Karpas-422 (cell line): ENCODE measurements at regions not wholly inside any gene's neighbourhood (a gene's known extent, or its start where the extent isn't known, plus 50 kb on each side); places are given as distances from the start of the nearest gene placed in this dataset.

ENCODE experiments used
- DNase-seq: peaks from one replicate; pipeline ENCODE4 v3.0.0-alpha.2; 2015
- H2AFZ ChIP-seq: fragments of 200-600 bp; sonication (generic); 2 replicates; pipeline ENCODE4 v1.6.1; 2014; ENCODE audit warnings: antibody characterized with exemption, low read length, mixed read lengths
- H3K27ac ChIP-seq: fragments of 200-600 bp; sonication (generic); 2 replicates; pipeline ENCODE4 v1.5.1; 2014; ENCODE audit warnings: mild to moderate bottlenecking, low read length, moderate library complexity
- H3K27me3 ChIP-seq: fragments of 200-600 bp; sonication (generic); 2 replicates; pipeline ENCODE4 v1.6.1; 2014; ENCODE audit warnings: low read length, mixed read lengths
- H3K36me3 ChIP-seq: fragments of 200-600 bp; sonication (generic); 2 replicates; pipeline ENCODE4 v1.6.1; 2014; ENCODE audit warnings: low read length, mixed read lengths; ENCODE audit not compliant: insufficient read depth
- H3K4me1 ChIP-seq: fragments of 200-600 bp; sonication (generic); 2 replicates; pipeline ENCODE4 v1.6.1; 2014; ENCODE audit warnings: mild to moderate bottlenecking, low read length, mixed read lengths
- H3K4me2 ChIP-seq: fragments of 200-600 bp; sonication (generic); 2 replicates; pipeline ENCODE4 v1.6.1; 2014; ENCODE audit warnings: low read length, low read depth, mild to moderate bottlenecking; ENCODE audit not compliant: poor library complexity, severe bottlenecking
- H3K4me3 ChIP-seq: fragments of 200-600 bp; sonication (generic); 2 replicates; pipeline ENCODE4 v1.5.1; 2014; ENCODE audit warnings: mild to moderate bottlenecking, antibody characterized with exemption, low read length, mixed read lengths
- H3K79me2 ChIP-seq: fragments of 200-600 bp; sonication (generic); 2 replicates; pipeline ENCODE4 v1.6.1; 2014; ENCODE audit warnings: mild to moderate bottlenecking, low read length, mixed read lengths
- H3K9ac ChIP-seq: fragments of 200-600 bp; sonication (generic); 2 replicates; pipeline ENCODE4 v1.6.0; 2014; ENCODE audit warnings: low read length
- H3K9me2 ChIP-seq: fragments of 200-600 bp; sonication (generic), shearing (Covaris generic); replicated peaks from 2 replicates; pipeline ENCODE4 v1.6.0; 2014; ENCODE audit warnings: mild to moderate bottlenecking, low read length, moderate library complexity; ENCODE audit not compliant: insufficient read depth
- H3K9me3 ChIP-seq: fragments of 300-700, 200-600 bp; sonication (generic); 2 replicates; pipeline ENCODE4 v1.6.1; 2014; ENCODE audit warnings: low read length, mixed read lengths
- H4K20me1 ChIP-seq: fragments of 200-600 bp; sonication (generic); 2 replicates; pipeline ENCODE4 v1.6.1; 2014; ENCODE audit warnings: mild to moderate bottlenecking, antibody characterized with exemption, low read length, low read depth; ENCODE audit not compliant: insufficient read depth

DNA sequence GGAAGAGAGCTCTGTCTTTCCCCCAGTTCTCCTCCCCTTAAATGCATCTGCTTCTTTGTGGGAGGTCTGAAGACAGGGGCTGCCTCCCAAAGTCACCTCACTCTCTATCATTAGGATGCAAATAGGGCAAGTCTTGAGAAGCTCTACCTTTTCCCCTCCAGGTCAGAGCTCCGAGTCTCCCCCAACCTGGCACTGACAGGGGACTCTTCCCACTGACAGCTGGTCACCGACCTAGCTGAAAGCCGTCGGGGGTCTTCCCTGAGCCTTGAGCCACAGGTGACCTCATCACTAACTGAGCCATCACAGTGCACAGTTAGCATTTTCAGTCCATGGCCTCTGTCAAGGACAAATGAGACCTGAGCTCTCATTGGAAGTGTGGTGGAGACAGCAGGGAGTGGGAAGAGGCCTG, 386.7 kb downstream of the HACE1 start:
- H3K4me2 ChIP-seq: no peak overlapping the region
- DNase-seq: no peak
- no peaks in the 10 kb centered on the region; the same call in 1 of the 2 replicates for H3K27me3 ChIP-seq
- H3K9me3 ChIP-seq: no peaks in the 10 kb centered on the region
- H3K9me2 ChIP-seq: no peaks in the 10 kb centered on the region
- H3K4me1 ChIP-seq: no peaks in the 10 kb centered on the region
- H3K4me3 ChIP-seq: no peak overlapping the region
- H3K9ac ChIP-seq: no peak overlapping the region
- no peaks in the 10 kb centered on the region for H4K20me1 ChIP-seq
- no peak overlapping the region for H3K27ac ChIP-seq
- H3K36me3 ChIP-seq: no peaks in the 10 kb centered on the region
- H3K79me2 ChIP-seq: no peaks in the 10 kb centered on the region
- no peak overlapping the region for H2AFZ ChIP-seq

DNA sequence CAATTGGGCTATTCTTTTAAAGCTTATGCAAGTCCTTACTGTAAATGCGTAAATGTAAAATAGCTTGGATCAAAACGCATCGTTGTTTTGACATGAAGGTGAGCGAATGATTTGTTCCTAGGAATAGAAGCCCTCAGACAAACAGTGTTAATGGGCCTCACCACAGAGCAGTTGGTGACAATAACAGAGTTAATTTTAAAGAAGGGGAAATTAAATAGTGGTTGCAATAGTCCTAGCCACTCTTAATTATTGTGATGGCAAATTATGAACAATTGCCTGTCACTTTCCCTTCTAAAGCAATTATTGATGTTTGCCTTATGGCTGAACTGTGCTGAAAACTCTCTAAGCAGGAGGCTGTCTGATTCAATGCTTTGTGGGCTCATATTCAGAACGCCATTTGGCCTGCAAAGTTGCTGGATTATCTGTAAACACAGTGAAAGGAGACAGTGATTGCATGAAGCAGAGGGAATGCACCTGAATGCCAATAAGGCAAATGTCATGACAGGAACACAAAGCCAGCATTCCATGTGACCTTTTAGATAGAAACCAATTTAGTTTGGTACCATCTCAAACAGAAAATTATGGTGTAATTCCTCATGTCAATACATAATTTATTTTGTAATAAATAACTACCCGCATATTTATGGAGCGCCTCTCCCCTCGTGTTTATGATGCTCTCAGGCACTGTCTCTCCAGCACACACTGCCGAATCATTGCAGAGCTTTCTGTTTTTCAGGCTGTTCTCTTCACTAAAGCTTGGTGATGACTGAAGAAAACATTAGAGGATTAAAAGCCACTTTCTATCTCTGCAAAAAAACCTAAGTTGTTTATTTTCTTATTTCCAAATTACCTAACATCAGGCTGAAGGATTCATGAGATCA, 387.5 kb downstream of the HACE1 start:
- H3K27me3 ChIP-seq: no peaks in the 10 kb centered on the region; the same call in 1 of the 2 replicates
- no peaks in the 10 kb centered on the region for H3K9me2 ChIP-seq
- no peaks in the 10 kb centered on the region for H3K79me2 ChIP-seq
- H3K4me1 ChIP-seq: no peaks in the 10 kb centered on the region
- no peak overlapping the region for H3K27ac ChIP-seq
- no peak overlapping the region for H3K9ac ChIP-seq
- DNase-seq: peak; percentile 33
- no peak overlapping the region for H3K4me2 ChIP-seq
- H3K4me3 ChIP-seq: no peak overlapping the region
- no peak overlapping the region for H2AFZ ChIP-seq
- H3K36me3 ChIP-seq: no peaks in the 10 kb centered on the region
- H4K20me1 ChIP-seq: no peaks in the 10 kb centered on the region
- no peaks in the 10 kb centered on the region for H3K9me3 ChIP-seq

DNA sequence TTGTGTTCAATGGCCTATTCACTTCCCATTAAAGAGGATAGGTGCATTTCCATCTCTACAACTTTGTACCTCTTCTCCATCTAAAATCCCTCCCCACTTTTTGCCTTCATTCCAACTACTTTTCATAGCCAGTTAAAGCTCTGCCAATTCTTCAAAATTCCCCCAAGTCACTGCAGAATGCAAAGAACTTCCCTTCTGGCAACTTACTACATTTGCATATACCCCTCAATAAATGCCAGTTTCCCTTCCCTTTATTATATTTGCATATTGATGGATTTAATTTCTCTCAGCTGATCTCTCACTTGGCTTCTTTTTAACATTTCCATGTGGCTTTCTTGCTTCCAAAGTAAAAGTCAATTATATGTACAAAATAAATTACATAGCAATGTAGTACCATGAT, 393.4 kb downstream of the HACE1 start:
- no peaks in the 10 kb centered on the region for H3K79me2 ChIP-seq
- H3K36me3 ChIP-seq: no peaks in the 10 kb centered on the region
- no peak overlapping the region for H2AFZ ChIP-seq
- DNase-seq: peak; percentile 51
- H3K9me3 ChIP-seq: no peaks in the 10 kb centered on the region
- no peak overlapping the region for H3K9ac ChIP-seq
- no peak overlapping the region for H3K27ac ChIP-seq
- no peak overlapping the region for H3K4me2 ChIP-seq
- peaks cover 13% of the 10 kb centered on the region for H3K4me1 ChIP-seq
- H3K4me3 ChIP-seq: no peak overlapping the region
- no peaks in the 10 kb centered on the region for H3K9me2 ChIP-seq
- H3K27me3 ChIP-seq: no peaks in the 10 kb centered on the region
- no peaks in the 10 kb centered on the region for H4K20me1 ChIP-seq

DNA sequence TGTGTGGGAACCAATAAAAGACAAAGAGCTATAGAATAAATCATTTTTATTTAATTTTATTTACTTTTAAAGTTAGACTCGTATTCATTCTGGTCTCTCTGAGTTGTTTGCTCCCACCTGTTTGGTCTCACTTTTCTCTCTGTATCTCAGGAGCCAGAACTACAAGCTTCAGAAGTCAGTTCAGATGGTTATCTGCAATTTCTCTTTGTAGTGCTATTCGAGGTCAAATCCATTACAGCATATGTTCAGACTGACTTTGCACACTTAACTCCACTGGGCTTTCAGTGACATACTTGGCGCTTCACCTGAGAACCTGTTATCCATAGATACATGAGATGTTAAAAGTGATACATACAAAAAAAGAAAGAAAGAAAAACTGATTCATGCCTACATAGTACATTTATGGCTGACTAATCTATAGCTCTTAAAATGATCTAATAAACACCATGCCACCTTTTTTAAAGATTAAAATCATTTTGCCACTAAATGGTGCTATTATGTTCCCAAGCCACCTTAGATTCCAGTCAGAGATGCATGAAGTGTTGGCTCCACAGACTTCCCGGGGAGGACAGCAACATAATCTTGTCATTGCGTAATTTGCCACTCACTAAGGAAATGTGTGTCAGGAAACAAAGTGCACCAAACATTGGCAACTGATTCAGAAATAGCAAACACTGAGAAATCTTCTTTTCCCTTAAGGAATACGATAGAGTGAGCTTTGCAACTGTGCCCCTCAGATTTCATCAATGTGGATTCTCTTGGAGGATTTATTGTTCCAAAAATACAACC, 396.7 kb downstream of the HACE1 start:
- no peaks in the 10 kb centered on the region for H4K20me1 ChIP-seq
- H3K36me3 ChIP-seq: no peaks in the 10 kb centered on the region
- H3K4me3 ChIP-seq: no peak overlapping the region
- H3K9me2 ChIP-seq: no peaks in the 10 kb centered on the region
- no peaks in the 10 kb centered on the region for H3K9me3 ChIP-seq
- no peak overlapping the region for H3K9ac ChIP-seq
- no peaks in the 10 kb centered on the region for H3K27me3 ChIP-seq
- no peak overlapping the region for H3K4me2 ChIP-seq
- no peak overlapping the region for H2AFZ ChIP-seq
- H3K27ac ChIP-seq: no peak overlapping the region
- no peak for DNase-seq
- peaks cover 13% of the 10 kb centered on the region for H3K4me1 ChIP-seq
- H3K79me2 ChIP-seq: no peaks in the 10 kb centered on the region

DNA sequence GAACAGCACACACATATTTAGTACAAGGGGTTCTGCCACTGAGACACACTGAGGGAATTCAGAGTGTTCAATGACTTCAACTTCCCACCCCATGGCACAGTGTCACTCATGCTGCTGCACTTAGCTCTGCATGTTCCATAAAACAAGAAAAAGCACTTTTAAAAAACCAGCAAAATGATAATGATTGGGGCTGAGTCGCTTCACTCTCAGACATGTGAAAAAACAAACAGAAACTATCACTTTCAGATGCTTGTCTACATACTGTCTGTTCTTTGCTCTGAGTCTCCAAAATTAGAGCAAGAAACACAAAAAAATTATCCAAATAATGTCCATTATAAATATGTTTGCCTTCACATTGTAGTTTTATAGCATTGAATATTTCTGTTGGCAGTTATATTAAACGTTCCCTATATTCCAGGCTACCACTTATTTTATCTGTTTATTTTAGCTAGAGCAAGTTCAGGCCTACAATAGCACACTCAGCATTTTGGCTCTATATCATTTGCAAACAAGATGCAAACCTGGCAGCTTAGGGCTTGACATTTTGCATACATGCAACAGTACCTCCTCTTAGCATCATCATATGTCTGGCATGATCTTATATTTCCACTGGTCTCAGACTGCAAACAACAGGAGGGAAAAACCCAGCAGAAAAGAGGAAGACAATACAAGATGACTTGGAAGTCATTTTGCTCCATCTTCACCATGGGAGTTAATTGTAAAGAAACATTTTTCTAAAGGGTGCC, 398.8 kb downstream of the HACE1 start:
- Histone ChIP-seq H3K27ac (no peak overlapping the region), H3K4me1 (peaks cover 4% of the 10 kb centered on the region), H3K4me2 (no peak overlapping the region), H4K20me1 (no peaks in the 10 kb centered on the region), H3K4me3 (no peak overlapping the region), H3K79me2 (no peaks in the 10 kb centered on the region), H3K9me3 (no peaks in the 10 kb centered on the region), H3K9me2 (no peaks in the 10 kb centered on the region), H3K36me3 (no peaks in the 10 kb centered on the region), H2AFZ (no peak overlapping the region), H3K9ac (no peak overlapping the region), H3K27me3 (no peaks in the 10 kb centered on the region)
- DNase-seq: no peak

DNA sequence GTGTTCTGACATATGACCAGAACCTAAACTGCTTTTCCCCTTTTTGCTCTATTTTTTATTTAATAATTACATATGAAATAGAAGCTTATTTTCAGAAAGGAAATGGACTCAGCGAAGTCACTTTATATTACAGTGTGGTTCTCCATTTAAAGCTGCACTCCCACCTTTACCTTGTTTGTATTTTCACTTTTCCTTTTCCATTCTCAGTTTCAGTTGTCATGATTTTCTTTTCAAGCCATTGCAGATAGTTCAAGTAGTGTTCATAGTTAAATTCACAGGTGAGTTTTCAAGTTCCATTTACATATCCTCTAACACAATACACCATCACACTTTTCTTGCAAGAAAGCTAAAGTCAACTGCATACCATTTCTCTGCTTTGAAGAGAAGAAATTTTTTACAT, 400.2 kb downstream of the HACE1 start:
- no peaks in the 10 kb centered on the region for H3K4me1 ChIP-seq
- no peaks in the 10 kb centered on the region for H3K79me2 ChIP-seq
- no peak overlapping the region for H3K4me3 ChIP-seq
- no peak overlapping the region for H2AFZ ChIP-seq
- no peak overlapping the region for H3K27ac ChIP-seq
- H4K20me1 ChIP-seq: no peaks in the 10 kb centered on the region
- no peaks in the 10 kb centered on the region for H3K9me2 ChIP-seq
- no peaks in the 10 kb centered on the region for H3K27me3 ChIP-seq
- no peaks in the 10 kb centered on the region for H3K36me3 ChIP-seq
- no peak overlapping the region for H3K9ac ChIP-seq
- no peaks in the 10 kb centered on the region for H3K9me3 ChIP-seq
- DNase-seq: no peak
- no peak overlapping the region for H3K4me2 ChIP-seq

DNA sequence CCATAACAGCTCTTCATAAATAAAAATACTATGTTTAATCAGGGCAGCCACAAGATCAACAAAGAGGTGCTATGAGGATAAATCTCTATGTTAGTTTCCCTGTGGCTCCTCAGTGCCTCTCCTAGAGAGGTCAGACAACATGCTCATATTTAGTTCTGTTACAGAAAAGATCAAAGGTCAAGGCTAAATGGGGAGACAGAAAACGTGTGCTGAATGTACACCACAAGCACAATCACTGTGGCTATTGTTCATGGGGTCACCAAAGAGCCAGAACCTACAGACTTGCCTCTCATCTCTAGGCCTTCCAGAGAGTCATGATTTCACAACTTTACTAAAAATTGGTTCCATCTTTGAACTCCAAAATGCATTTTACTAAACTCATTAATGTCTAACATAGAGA, 409.8 kb downstream of the HACE1 start:
- H3K27me3 ChIP-seq: no peaks in the 10 kb centered on the region

More for the DNA sequence above, 409.8 kb downstream of the HACE1 start:
- no peaks in the 10 kb centered on the region for H3K4me1 ChIP-seq
- H3K36me3 ChIP-seq: no peaks in the 10 kb centered on the region
- H3K79me2 ChIP-seq: no peaks in the 10 kb centered on the region
- no peaks in the 10 kb centered on the region for H3K9me2 ChIP-seq
- no peak overlapping the region for H2AFZ ChIP-seq
- no peaks in the 10 kb centered on the region for H3K9me3 ChIP-seq
- no peak overlapping the region for H3K4me3 ChIP-seq
- H3K9ac ChIP-seq: no peak overlapping the region
- H4K20me1 ChIP-seq: no peaks in the 10 kb centered on the region
- DNase-seq: no peak
- H3K4me2 ChIP-seq: no peak overlapping the region
- no peak overlapping the region for H3K27ac ChIP-seq
